GM21619 (cell line): ENCODE measurements at regions not wholly inside any gene's neighbourhood (a gene's known extent, or its start where the extent isn't known, plus 50 kb on each side); places are given as distances from the start of the nearest gene placed in this dataset.

Experiments used
- ATAC-seq: cut with Tn5 transposase; IDR thresholded peaks from one replicate; pipeline ENCODE4 v1.9.1; 2021; ENCODE audit not compliant: unreplicated experiment

- no peak for ATAC-seq
Measured at GRCh38 chr5:133744960-133745308, 132.6 kb upstream of the FSTL4 start.

GRCh38 chr5:133744051-133744959 lies 132.0 kb upstream of the FSTL4 start:
- no peak for ATAC-seq

GRCh38 chr5:133742431-133742988 lies 130.2 kb upstream of the FSTL4 start:
- no peak for ATAC-seq

GRCh38 chr5:133741818-133742355 lies 129.5 kb upstream of the FSTL4 start:
- no peak for ATAC-seq

DNA sequence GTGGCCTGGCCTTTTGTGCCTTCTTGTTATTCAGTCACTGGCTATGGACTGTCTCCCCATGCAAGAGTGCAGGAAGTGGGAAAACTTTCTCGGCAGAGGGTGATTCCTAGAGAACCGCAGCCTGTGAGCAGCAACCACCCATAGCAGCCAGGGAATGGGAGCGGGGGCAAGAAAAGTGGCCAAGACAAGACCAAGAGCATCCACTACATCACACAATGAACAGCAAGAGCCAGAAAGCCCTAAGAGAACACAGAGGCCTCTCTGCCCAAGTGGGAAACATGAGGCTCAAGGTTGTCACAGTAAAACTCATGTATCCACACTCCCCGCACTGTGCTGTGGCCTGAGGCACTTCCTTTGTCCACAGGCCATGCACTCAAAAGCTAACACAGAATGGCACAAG lies 129.1 kb upstream of the FSTL4 start:
- ATAC-seq = no peak

DNA sequence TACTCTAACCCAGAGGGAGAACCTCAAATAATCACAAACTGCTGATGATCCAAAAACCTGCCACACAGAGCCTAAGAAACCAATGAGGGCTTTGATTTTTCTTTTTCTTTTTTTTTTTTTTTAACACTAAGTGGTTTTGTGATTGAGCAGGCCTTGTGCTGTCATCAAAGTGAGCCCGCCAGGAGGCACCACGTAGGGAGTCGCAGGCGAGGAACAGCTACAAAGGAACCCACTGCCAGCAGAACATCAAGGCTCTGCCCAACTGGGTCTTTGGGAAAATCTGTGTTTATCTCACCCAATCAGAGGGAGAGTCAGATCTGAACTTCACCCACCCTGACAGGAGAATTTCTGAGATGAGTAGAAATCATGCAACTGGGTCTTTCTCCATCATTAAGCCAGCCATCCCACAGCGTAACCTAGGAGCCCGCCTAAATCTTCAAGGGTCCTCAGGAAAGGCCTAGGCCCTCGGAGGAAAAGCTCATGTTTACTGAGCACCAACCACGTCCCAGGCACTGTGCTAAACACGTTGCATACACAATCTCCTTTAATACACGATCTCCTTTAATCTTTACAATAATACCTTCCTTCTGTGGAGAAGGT lies 126.9 kb upstream of the FSTL4 start:
- no peak for ATAC-seq

- ATAC-seq = no peak
Measured at GRCh38 chr5:133738271-133738670, 125.9 kb upstream of the FSTL4 start.

DNA sequence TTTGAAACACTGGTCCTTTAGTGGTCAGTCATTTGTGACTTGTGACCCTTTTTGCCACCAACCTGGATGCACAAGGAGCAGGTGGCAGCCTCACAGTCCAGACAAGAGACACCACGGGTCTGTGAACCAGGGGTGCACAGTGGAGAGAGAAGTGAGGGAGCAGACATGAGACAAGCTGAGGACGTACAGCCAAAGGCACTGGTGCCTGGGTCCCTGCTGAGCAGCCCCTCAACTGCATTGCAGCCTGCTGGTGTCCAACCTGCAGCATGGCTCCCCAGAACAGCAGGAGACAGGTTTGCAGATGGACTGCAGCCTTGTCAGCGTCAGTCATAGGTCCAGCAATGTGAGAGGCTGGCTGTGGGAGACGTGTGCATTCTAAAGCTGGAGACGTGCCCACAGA lies 124.2 kb upstream of the FSTL4 start:
- ATAC-seq = no peak

DNA sequence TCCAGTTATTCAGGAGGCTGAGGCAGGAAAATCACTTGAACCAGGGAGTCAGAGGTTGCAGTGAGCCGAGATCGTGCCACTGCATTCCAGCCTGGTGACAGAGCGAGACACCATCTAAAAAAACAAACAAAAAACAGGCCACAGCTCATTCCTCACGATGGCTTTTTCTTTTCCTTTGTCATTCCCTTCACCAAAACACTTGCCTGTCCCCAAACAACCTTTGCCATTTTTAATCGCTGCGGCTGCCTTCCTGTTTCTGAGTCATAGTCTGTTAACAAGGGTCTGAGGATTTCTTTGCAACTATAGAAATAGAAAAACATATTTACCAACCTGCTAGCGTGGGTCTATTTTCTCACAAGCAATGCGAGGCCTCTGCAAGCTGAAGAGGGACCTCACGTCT lies 123.0 kb upstream of the FSTL4 start:
- ATAC-seq = no peak

GRCh38 chr5:133734916-133735315 lies 122.6 kb upstream of the FSTL4 start:
- ATAC-seq = no peak

DNA sequence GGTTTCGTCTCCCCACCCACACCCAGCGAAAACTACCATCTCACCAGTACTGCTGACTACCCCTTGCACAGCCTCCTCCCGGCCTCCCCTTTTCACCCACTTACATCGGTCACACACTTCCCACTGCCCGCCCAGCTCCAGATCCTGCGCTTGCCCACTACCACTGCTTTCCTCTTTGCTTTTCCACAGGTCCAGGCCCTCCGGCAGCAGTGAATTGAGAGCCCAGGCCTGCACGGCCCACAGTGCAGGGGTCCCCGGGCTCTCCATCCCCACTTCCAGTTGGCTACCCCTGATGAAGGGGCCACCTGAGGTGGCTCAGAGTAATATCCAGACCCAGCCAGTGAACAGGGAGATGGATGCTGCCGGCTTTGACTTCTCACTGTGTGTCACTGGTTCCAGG lies 120.2 kb upstream of the FSTL4 start:
- no peak for ATAC-seq

DNA sequence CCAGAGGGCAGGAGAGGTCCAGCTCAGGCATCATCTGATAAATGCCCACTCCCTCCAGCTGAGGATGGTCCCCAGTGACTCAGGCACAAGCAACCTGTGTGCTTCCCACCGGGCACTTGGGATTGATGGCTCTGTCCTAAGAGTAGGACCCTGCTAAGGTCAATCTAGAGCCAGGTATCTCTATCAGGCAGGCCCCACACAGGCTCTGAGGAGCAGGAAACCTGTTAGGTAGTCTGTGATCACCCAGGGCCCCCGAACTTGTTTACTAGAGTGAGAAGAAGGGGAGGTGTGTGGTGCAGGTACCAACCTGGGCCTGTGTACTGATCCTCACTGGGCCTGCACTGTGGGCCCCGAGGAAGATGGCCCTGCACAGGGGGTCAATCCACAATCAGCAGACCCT lies 119.6 kb upstream of the FSTL4 start:
- ATAC-seq = no peak

GRCh38 chr5:133730866-133731265 lies 118.5 kb upstream of the FSTL4 start:
- ATAC-seq = no peak

DNA sequence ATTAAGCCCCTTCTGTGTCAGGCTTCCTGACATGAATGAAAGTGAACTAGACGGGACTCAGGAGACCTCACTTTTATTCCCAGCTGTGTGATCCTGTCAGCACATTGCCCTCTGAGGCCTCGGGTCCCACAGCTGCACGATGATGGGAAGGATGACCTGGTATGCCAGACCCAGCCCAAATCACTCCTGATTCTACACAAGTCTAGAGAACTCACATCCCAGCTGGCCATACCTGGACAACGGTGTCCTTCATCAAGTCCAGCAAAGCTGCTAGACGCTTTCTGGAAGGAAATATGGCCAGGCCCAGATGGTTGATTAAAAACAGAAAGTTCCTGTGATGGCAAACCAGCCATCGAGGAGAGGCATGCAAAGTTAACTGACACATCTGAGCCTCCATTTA lies 118.0 kb upstream of the FSTL4 start:
- ATAC-seq = no peak

GRCh38 chr5:133729800-133730199 lies 117.5 kb upstream of the FSTL4 start:
- no peak for ATAC-seq

DNA sequence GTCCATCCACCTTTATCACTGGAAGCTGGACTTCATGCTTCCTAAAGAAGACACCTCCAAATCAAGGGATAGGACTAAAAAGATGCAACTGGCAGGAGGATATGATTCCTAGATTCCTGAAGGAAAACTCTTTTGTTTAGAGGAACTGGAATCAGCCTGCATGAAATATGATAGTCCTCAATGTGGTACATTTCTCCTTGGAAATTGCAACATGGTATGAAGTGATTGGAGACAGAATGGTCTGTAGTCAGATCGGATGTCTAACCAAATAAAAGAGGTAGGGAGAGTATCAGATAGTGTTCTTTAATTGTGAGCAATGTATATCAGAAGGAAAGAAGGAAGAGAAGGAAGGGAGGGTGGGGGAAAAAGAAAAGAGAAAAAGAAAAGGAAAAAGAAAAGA lies 116.1 kb upstream of the FSTL4 start:
- ATAC-seq = no peak

DNA sequence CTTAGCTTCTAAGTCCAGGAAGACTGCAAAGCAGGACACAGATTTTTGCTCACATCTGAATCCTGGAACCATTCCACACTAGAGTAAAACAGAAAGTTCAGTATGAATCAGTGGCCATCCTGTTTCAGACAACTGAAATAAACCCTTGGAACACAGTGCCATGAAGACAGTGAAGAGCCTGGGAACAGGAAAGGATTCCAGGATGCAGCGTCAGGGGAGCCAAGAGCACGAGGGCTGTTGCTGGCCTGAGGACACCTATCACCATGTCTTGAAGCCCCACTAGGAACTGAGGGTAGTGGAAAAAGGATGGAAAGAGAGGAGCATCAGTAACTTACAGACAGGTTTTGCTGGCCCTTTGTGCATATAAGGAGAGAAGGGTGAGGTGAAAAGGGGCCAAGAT lies 115.3 kb upstream of the FSTL4 start:
- no peak for ATAC-seq

DNA sequence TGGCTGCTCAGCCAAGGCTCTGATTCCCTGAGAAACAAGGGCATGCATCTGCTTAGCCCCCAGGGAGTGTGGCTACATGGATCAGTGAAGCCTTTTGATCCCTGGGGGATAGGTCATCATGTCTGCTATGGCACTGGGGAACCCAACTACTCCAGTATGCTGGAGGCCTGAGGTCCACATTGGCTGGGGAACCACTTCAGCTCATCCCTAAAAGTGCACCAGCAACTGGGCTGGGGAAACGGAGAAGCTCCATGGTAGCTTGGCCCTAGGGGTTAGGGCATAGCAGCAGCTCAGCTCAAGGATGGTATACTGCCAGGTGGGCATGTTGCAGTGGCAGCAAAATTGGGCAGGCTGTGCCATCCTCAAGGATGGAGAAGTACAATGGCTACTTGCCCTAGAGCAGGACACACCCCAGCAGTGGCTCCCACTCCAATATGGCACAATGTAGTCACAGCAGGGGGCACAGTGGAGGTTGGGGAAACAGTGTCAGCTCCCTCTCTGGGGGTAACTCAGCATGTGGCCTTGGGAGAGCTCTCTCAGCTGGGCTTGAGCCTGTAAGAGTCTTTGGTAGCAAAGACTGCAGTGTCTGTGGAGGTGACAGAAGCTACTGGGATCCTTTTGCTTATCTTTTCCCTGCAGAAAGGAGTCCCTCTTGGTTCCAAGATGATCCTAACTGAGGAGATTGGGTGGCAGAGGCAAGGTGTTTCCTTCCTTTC lies 111.5 kb upstream of the FSTL4 start:
- ATAC-seq = no peak

DNA sequence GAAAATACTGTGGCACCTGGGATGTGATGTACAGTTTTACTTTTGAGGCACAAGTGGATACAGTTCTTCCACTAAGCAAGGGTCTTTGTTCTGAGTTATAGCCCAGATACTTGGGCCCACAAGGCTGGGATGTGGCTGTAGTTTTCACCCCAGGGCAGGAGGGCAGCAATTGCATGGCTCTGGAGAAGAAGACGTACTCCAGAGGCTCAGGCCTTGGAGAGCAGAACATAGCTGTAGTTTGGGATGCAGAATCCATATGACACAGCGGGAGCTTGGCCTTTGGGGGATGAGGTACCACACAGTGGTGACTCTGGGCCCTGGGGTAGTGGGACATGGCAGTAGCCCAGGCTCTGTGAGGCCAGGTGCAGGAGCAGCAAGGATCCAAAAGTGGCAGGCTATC lies 110.8 kb upstream of the FSTL4 start:
- ATAC-seq = no peak

- ATAC-seq = no peak
Measured at GRCh38 chr5:133721365-133721764, 109.0 kb upstream of the FSTL4 start.

- no peak for ATAC-seq
Measured at GRCh38 chr5:133718457-133718856, 106.1 kb upstream of the FSTL4 start.
